H9 (cell line): ENCODE measurements at regions not wholly inside any gene's neighbourhood (a gene's known extent, or its start where the extent isn't known, plus 50 kb on each side); places are given as distances from the start of the nearest gene placed in this dataset.

ENCODE experiments used
- DNase-seq: peaks from one replicate; pipeline ENCODE4 v3.0.0-alpha.2; 2017
- H2AFZ ChIP-seq: one replicate; pipeline ENCODE4 v1.6.1; 2013; ENCODE audit warnings: mild to moderate bottlenecking, low read length, control low read depth, moderate library complexity
- H2AK5ac ChIP-seq: 2 replicates; pipeline ENCODE4 v1.6.1; 2013; ENCODE audit warnings: low read length, control low read depth, mixed read lengths; ENCODE audit not compliant: insufficient read length
- H2BK120ac ChIP-seq: one replicate; pipeline ENCODE4 v1.6.1; 2013; ENCODE audit warnings: low read depth, mild to moderate bottlenecking, low read length, control low read depth, inconsistent platforms; ENCODE audit not compliant: poor library complexity, severe bottlenecking
- H2BK12ac ChIP-seq: 2 replicates; pipeline ENCODE4 v1.6.1; 2013; ENCODE audit warnings: low read length, control low read depth, mixed read lengths, low read depth; ENCODE audit not compliant: insufficient read length
- H2BK15ac ChIP-seq: 2 replicates; pipeline ENCODE4 v1.6.1; 2013; ENCODE audit warnings: low read depth, low read length, control low read depth
- H2BK20ac ChIP-seq: one replicate; pipeline ENCODE4 v1.6.1; 2013; ENCODE audit warnings: low read depth, mild to moderate bottlenecking, low read length, control low read depth, inconsistent platforms; ENCODE audit not compliant: poor library complexity, severe bottlenecking
- H2BK5ac ChIP-seq: 2 replicates; pipeline ENCODE4 v1.6.1; 2013; ENCODE audit warnings: low read length, control low read depth, mixed read lengths; ENCODE audit not compliant: insufficient read length
- H3K14ac ChIP-seq: 2 replicates; pipeline ENCODE4 v1.6.1; 2013; ENCODE audit warnings: low read length, control low read depth; ENCODE audit not compliant: insufficient read depth
- H3K18ac ChIP-seq: 2 replicates; pipeline ENCODE4 v1.6.1; 2013; ENCODE audit warnings: low read depth, mild to moderate bottlenecking, mixed read lengths, low read length, control low read depth; ENCODE audit not compliant: insufficient read length
- H3K23ac ChIP-seq: 2 replicates; pipeline ENCODE4 v1.6.1; 2013; ENCODE audit warnings: low read length, control low read depth, mixed read lengths, low read depth; ENCODE audit not compliant: insufficient read length
- H3K23me2 ChIP-seq: 2 replicates; pipeline ENCODE4 v1.6.1; 2013; ENCODE audit warnings: low read depth, mild to moderate bottlenecking, mixed read lengths, low read length, control low read depth; ENCODE audit not compliant: insufficient read length, poor library complexity, severe bottlenecking
- H3K27ac ChIP-seq: 2 replicates; pipeline ENCODE4 v1.5.1; 2013; ENCODE audit warnings: low read length, control low read depth, mixed read lengths, low read depth; ENCODE audit not compliant: insufficient read length
- H3K27me3 ChIP-seq: 2 replicates; pipeline ENCODE4 v1.6.1; 2013; ENCODE audit warnings: low read length, control low read depth, inconsistent platforms; ENCODE audit not compliant: insufficient read depth
- H3K4ac ChIP-seq: 2 replicates; pipeline ENCODE4 v1.6.1; 2013; ENCODE audit warnings: low read depth, mild to moderate bottlenecking, control low read depth, inconsistent platforms, low read length, moderate library complexity
- H3K4me1 ChIP-seq: 2 replicates; pipeline ENCODE4 v1.6.1; 2013; ENCODE audit warnings: low read length, control low read depth, inconsistent platforms; ENCODE audit not compliant: insufficient read depth
- H3K4me2 ChIP-seq: 2 replicates; pipeline ENCODE4 v1.6.1; 2013; ENCODE audit warnings: low read length, control low read depth, mixed read lengths; ENCODE audit not compliant: insufficient read length, insufficient read depth
- H3K56ac ChIP-seq: 2 replicates; pipeline ENCODE4 v1.6.1; 2013; ENCODE audit warnings: low read depth, mild to moderate bottlenecking, mixed read lengths, low read length, control low read depth; ENCODE audit not compliant: insufficient read length
- H3K79me1 ChIP-seq: 2 replicates; pipeline ENCODE4 v1.6.1; 2013; ENCODE audit warnings: low read depth, mild to moderate bottlenecking, moderate library complexity, low read length, control low read depth, inconsistent platforms; ENCODE audit not compliant: insufficient read depth, poor library complexity, severe bottlenecking
- H3K79me2 ChIP-seq: 2 replicates; pipeline ENCODE4 v1.6.1; 2013; ENCODE audit warnings: low read length, control low read depth, inconsistent platforms; ENCODE audit not compliant: insufficient read depth
- H3K9ac ChIP-seq: 2 replicates; pipeline ENCODE4 v1.6.1; 2013; ENCODE audit warnings: low read length, control low read depth, mixed read lengths; ENCODE audit not compliant: insufficient read length; ENCODE audit errors: extremely low read depth
- H3K9me3 ChIP-seq: one replicate; pipeline ENCODE4 v1.6.1; 2013; ENCODE audit warnings: low read depth, low read length, inconsistent platforms; ENCODE audit not compliant: control insufficient read depth
- H3T11ph ChIP-seq: one replicate; pipeline ENCODE4 v1.6.1; 2013; ENCODE audit warnings: mild to moderate bottlenecking, low read length, control low read depth, inconsistent platforms
- H4K20me1 ChIP-seq: one replicate; pipeline ENCODE4 v1.6.1; 2013; ENCODE audit not compliant: control insufficient read depth, insufficient read length, insufficient read depth
- H4K5ac ChIP-seq: 2 replicates; pipeline ENCODE4 v1.6.1; 2013; ENCODE audit warnings: low read depth, mild to moderate bottlenecking, mixed read lengths, low read length, control low read depth; ENCODE audit not compliant: insufficient read length
- H4K8ac ChIP-seq: replicated peaks from 2 replicates; pipeline ENCODE4 v1.6.1; 2013; ENCODE audit warnings: low read length, control low read depth, mixed read lengths, low read depth; ENCODE audit not compliant: insufficient read length
- H4K91ac ChIP-seq: 2 replicates; pipeline ENCODE4 v1.6.1; 2013; ENCODE audit warnings: low read depth, mild to moderate bottlenecking, moderate library complexity, mixed read lengths, low read length, control low read depth; ENCODE audit not compliant: insufficient read length
- H3K27ac Mint-ChIP-seq, 3 experiments: 2 replicates in 2 of 3; 3 replicates in 1 of 3; pipeline ENCODE4 v1.8.0; 2020 to 2021; ENCODE audit warnings: mixed read lengths in 3 of 3, mild to moderate bottlenecking in 1 of 3, moderate library complexity in 1 of 3
- H3K27me3 Mint-ChIP-seq: 2 replicates; pipeline ENCODE4 v1.8.0; 2021; ENCODE audit warnings: low read depth, mild to moderate bottlenecking, moderate library complexity, mixed read lengths
- H3K36me3 Mint-ChIP-seq, 3 experiments: 2 replicates in 2 of 3; 3 replicates in 1 of 3; pipeline ENCODE4 v1.8.0; 2020 to 2021; ENCODE audit warnings: low read depth in 3 of 3, mixed read lengths in 3 of 3; ENCODE audit not compliant: insufficient read depth in 1 of 3
- H3K4me1 Mint-ChIP-seq, 2 experiments: 2 replicates each; pipeline ENCODE4 v1.8.0; 2020; ENCODE audit warnings: mixed read lengths in 2 of 2
- H3K4me3 Mint-ChIP-seq, 2 experiments: 2 replicates in 1 of 2; 3 replicates in 1 of 2; pipeline ENCODE4 v1.8.0; 2020 to 2021; ENCODE audit warnings: mild to moderate bottlenecking in 2 of 2, mixed read lengths in 2 of 2, moderate library complexity in 1 of 2
- H3K9me3 Mint-ChIP-seq, 2 experiments: 2 replicates in 1 of 2; 3 replicates in 1 of 2; pipeline ENCODE4 v1.8.0; 2020; ENCODE audit warnings: mild to moderate bottlenecking in 2 of 2, mixed read lengths in 2 of 2, moderate library complexity in 1 of 2
- WGBS: extraction: QIAGEN DNeasy Blood & Tissue Kit; methylation state at CpG from one replicate; pipeline ENCODE4 v1.1.7; 2013; ENCODE audit warnings: missing lambda C conversion rate, low lambda C conversion rate, mixed read lengths; ENCODE audit not compliant: insufficient read length; ENCODE audit errors: extremely low coverage; 5-methylcytosine and 5-hydroxymethylcytosine counted together
- TF ChIP-seq, protein P1 (sequence below): fragments of 200-600 bp; sonication (generic); conservative IDR thresholded peaks from 3 replicates; pipeline ENCODE4 v1.8.0; 2021; ENCODE audit warnings: antibody characterized with exemption, mild to moderate bottlenecking

DNA sequence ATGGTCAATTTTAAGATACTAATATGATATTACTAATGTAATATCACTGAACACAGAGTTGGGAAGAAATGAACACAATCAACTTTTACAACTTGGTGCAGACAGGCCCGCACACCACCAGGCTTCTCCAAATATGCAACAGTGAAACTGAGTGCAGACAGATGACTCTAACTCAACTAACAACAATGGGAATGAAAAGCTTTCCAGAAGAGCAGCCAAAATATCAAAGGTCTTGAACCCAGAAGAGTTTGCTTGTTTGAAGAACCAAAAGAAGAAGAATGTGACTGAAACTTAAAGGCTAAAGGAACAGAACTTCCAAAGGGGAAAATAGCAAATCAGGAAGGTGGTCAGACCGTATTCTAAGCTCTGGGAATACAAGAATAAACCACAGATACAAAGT is 89.8 kb upstream of the COL11A1 start:
- Mint-ChIP-seq H3K27ac (no peak overlapping the region), H3K4me3 (no peak overlapping the region), H3K27me3 (no peaks in the 10 kb centered on the region), H3K36me3 (no peaks in the 10 kb centered on the region), H3K4me1 (no peaks in the 10 kb centered on the region), H3K9me3 (no peaks in the 10 kb centered on the region)
- Histone ChIP-seq H4K8ac (no peak overlapping the region), H3K14ac (no peak overlapping the region), H3K79me2 (no peaks in the 10 kb centered on the region), H3K4me1 (no peaks in the 10 kb centered on the region), H2BK120ac (no peak overlapping the region), H3K79me1 (no peaks in the 10 kb centered on the region), H3K9ac (no peak overlapping the region), H3K27ac (no peak overlapping the region), H2AK5ac (no peak overlapping the region), H3K18ac (no peak overlapping the region), H3K23ac (no peak overlapping the region), H4K5ac (no peak overlapping the region), H4K91ac (no peak overlapping the region), H4K20me1 (no peaks in the 10 kb centered on the region), H3K9me3 (no peaks in the 10 kb centered on the region), H2BK15ac (no peak overlapping the region), H3K4ac (no peak overlapping the region), H3K23me2 (no peaks in the 10 kb centered on the region), H3T11ph (no peak overlapping the region), H3K4me2 (no peak overlapping the region), H2BK5ac (no peak overlapping the region), H2AFZ (no peak overlapping the region), H3K56ac (no peak overlapping the region), H3K27me3 (no peaks in the 10 kb centered on the region), H2BK20ac (no peak overlapping the region), H2BK12ac (no peak overlapping the region)
- TF ChIP-seq, protein P1, sequence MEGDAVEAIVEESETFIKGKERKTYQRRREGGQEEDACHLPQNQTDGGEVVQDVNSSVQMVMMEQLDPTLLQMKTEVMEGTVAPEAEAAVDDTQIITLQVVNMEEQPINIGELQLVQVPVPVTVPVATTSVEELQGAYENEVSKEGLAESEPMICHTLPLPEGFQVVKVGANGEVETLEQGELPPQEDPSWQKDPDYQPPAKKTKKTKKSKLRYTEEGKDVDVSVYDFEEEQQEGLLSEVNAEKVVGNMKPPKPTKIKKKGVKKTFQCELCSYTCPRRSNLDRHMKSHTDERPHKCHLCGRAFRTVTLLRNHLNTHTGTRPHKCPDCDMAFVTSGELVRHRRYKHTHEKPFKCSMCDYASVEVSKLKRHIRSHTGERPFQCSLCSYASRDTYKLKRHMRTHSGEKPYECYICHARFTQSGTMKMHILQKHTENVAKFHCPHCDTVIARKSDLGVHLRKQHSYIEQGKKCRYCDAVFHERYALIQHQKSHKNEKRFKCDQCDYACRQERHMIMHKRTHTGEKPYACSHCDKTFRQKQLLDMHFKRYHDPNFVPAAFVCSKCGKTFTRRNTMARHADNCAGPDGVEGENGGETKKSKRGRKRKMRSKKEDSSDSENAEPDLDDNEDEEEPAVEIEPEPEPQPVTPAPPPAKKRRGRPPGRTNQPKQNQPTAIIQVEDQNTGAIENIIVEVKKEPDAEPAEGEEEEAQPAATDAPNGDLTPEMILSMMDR, result no peak
- no CpG with 5 or more reads among the region's 2 CpGs for WGBS
- no peak for DNase-seq
